PFSK-1 (cell line): ENCODE measurements at regions not wholly inside any gene's neighbourhood (a gene's known extent, or its start where the extent isn't known, plus 50 kb on each side); places are given as distances from the start of the nearest gene placed in this dataset.

Experiments
- FOXP2 ChIP-seq: optimal IDR thresholded peaks from 2 replicates; pipeline ENCODE3; 2011; ENCODE audit warnings: borderline replicate concordance, control low read depth, inconsistent platforms; ENCODE audit not compliant: insufficient read depth; ENCODE audit errors: extremely low read length, extremely low read depth
- POLR2AphosphoS5 ChIP-seq: IDR thresholded peaks from 2 replicates; pipeline ENCODE4 v1.6.1; 2012; ENCODE audit warnings: low read depth, mild to moderate bottlenecking, control low read depth, low read length, moderate library complexity
- REST ChIP-seq, 2 experiments: IDR thresholded peaks; 2 replicates each; pipeline versions ENCODE4 v1.6.1 to v1.8.0; 2011 to 2012; ENCODE audit warnings: low read depth in 2 of 2, low read length in 2 of 2, control low read depth in 1 of 2, inconsistent platforms in 1 of 2, mild to moderate bottlenecking in 1 of 2, moderate library complexity in 1 of 2; ENCODE audit not compliant: insufficient read depth in 1 of 2
- SIN3A ChIP-seq: IDR thresholded peaks from 2 replicates; pipeline ENCODE4 v1.6.1; 2012; ENCODE audit warnings: mild to moderate bottlenecking, low read length, moderate library complexity, borderline replicate concordance; ENCODE audit not compliant: insufficient read depth
- TAF1 ChIP-seq: IDR thresholded peaks from 2 replicates; pipeline ENCODE4 v1.6.1; 2012; ENCODE audit warnings: low read length, control low read depth, borderline replicate concordance; ENCODE audit not compliant: insufficient read depth

DNA sequence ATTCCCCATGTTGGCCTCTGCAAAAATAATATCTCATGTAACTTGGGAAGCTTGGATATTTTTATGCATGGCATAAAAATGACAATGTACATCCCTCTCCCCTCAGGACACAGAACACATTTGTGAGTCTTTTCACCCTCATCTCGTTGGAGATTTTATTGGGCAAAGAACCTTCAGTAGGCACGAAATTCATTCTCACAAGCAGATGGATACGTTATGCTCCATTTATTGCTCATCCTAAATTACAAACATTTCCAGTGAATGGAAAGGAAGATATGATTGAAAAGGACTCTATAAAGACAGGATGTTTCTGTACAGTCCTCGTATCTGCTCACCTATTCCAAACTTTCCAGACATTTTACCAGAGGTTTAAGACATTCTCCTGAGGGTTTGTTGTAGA, 1175.8 kb downstream of the UQCRFS1 start:
- TF ChIP-seq POLR2AphosphoS5, result no peak
- TF ChIP-seq FOXP2, result no peak
- TF ChIP-seq TAF1, result no peak
- TF ChIP-seq REST (IDR thresholded peaks at IDR 0.05; ENCODE audit: insufficient read depth in 1 of 2, low read depth in 2 of 2, low read length in 2 of 2), result no peak
- TF ChIP-seq SIN3A, result no peak
